ENCODE measurements at regions not wholly inside any gene's neighbourhood (a gene's known extent, or its start where the extent isn't known, plus 50 kb on each side); places are given as distances from the start of the nearest gene placed in this dataset.

GRCh38 chr14:106222731-106223130 lies 696.3 kb downstream of the TMEM121 start:
- Histone ChIP-seq H3K9me3 (ENCODE audit: control insufficient read depth, insufficient read depth, low read length) (no peaks in the 10 kb centered on the region), H3K27me3 (ENCODE audit: control insufficient read depth, low read length) (no peaks in the 10 kb centered on the region), H3K4me2 (ENCODE audit: low read length) (no peak overlapping the region), H3K4me1 (ENCODE audit: control insufficient read depth, low read length) (peaks cover 7% of the 10 kb centered on the region), H3K9me2 (replicated peaks; ENCODE audit: control insufficient read depth, low read length) (no peaks in the 10 kb centered on the region), H4K20me1 (ENCODE audit: control insufficient read depth, insufficient read depth, low read depth, low read length) (no peaks in the 10 kb centered on the region), H3F3A (ENCODE audit: control insufficient read depth, insufficient read depth) (no peaks in the 10 kb centered on the region), H3K4me3 (ENCODE audit: low read length) (no peak overlapping the region), H3K79me2 (ENCODE audit: control insufficient read depth, low read length) (no peaks in the 10 kb centered on the region), H3K27ac (ENCODE audit: low read depth, low read length) (no peak overlapping the region), H3K36me3 (ENCODE audit: control insufficient read depth, low read length) (no peaks in the 10 kb centered on the region)
- no peak for TF ChIP-seq EZH2phosphoT487 (IDR thresholded peaks at IDR 0.05; ENCODE audit: borderline replicate concordance, low read length)
- TF ChIP-seq, protein P1, sequence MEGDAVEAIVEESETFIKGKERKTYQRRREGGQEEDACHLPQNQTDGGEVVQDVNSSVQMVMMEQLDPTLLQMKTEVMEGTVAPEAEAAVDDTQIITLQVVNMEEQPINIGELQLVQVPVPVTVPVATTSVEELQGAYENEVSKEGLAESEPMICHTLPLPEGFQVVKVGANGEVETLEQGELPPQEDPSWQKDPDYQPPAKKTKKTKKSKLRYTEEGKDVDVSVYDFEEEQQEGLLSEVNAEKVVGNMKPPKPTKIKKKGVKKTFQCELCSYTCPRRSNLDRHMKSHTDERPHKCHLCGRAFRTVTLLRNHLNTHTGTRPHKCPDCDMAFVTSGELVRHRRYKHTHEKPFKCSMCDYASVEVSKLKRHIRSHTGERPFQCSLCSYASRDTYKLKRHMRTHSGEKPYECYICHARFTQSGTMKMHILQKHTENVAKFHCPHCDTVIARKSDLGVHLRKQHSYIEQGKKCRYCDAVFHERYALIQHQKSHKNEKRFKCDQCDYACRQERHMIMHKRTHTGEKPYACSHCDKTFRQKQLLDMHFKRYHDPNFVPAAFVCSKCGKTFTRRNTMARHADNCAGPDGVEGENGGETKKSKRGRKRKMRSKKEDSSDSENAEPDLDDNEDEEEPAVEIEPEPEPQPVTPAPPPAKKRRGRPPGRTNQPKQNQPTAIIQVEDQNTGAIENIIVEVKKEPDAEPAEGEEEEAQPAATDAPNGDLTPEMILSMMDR (IDR thresholded peaks at IDR 0.05; ENCODE audit: low read depth, low read length, poor library complexity, severe bottlenecking): no peak

- H3K4me1 ChIP-seq (ENCODE audit: control insufficient read depth, low read length): peaks cover 11% of the 10 kb centered on the region
- no peak overlapping the region for H3K4me3 ChIP-seq (ENCODE audit: low read length)
- H3K36me3 ChIP-seq (ENCODE audit: control insufficient read depth, low read length): no peaks in the 10 kb centered on the region
- no peaks in the 10 kb centered on the region for H3K9me2 ChIP-seq (replicated peaks; ENCODE audit: control insufficient read depth, low read length)
- no peak overlapping the region for H3K4me2 ChIP-seq (ENCODE audit: low read length)
- H3K9me3 ChIP-seq (ENCODE audit: control insufficient read depth, insufficient read depth, low read length): no peaks in the 10 kb centered on the region
- H3K79me2 ChIP-seq (ENCODE audit: control insufficient read depth, low read length): no peaks in the 10 kb centered on the region
- H3K27me3 ChIP-seq (ENCODE audit: control insufficient read depth, low read length): no peaks in the 10 kb centered on the region
- no peaks in the 10 kb centered on the region for H3F3A ChIP-seq (ENCODE audit: control insufficient read depth, insufficient read depth)
- no peaks in the 10 kb centered on the region for H4K20me1 ChIP-seq (ENCODE audit: control insufficient read depth, insufficient read depth, low read depth, low read length)
- H3K27ac ChIP-seq (ENCODE audit: low read depth, low read length): no peak overlapping the region
- TF ChIP-seq EZH2phosphoT487 (IDR thresholded peaks at IDR 0.05; ENCODE audit: borderline replicate concordance, low read length): no peak
- TF ChIP-seq, protein P1 (IDR thresholded peaks at IDR 0.05; ENCODE audit: low read depth, low read length, poor library complexity, severe bottlenecking): no peak
Measured at GRCh38 chr14:106227793-106228192, 701.4 kb downstream of the TMEM121 start.

- no peaks in the 10 kb centered on the region for H3F3A ChIP-seq (ENCODE audit: control insufficient read depth, insufficient read depth)
- no peak for TF ChIP-seq EZH2phosphoT487 (IDR thresholded peaks at IDR 0.05; ENCODE audit: borderline replicate concordance, low read length)
- TF ChIP-seq, protein P1 (IDR thresholded peaks at IDR 0.05; ENCODE audit: low read depth, low read length, poor library complexity, severe bottlenecking): no peak
- no peaks in the 10 kb centered on the region for H3K9me3 ChIP-seq (ENCODE audit: control insufficient read depth, insufficient read depth, low read length)
- no peak overlapping the region for H3K4me3 ChIP-seq (ENCODE audit: low read length)
- no peaks in the 10 kb centered on the region for H3K36me3 ChIP-seq (ENCODE audit: control insufficient read depth, low read length)
- H3K4me1 ChIP-seq (ENCODE audit: control insufficient read depth, low read length): peaks cover 19% of the 10 kb centered on the region
- no peaks in the 10 kb centered on the region for H4K20me1 ChIP-seq (ENCODE audit: control insufficient read depth, insufficient read depth, low read depth, low read length)
- H3K27ac ChIP-seq (ENCODE audit: low read depth, low read length): no peak overlapping the region
- no peaks in the 10 kb centered on the region for H3K9me2 ChIP-seq (replicated peaks; ENCODE audit: control insufficient read depth, low read length)
- no peaks in the 10 kb centered on the region for H3K27me3 ChIP-seq (ENCODE audit: control insufficient read depth, low read length)
- H3K79me2 ChIP-seq (ENCODE audit: control insufficient read depth, low read length): no peaks in the 10 kb centered on the region
- no peak overlapping the region for H3K4me2 ChIP-seq (ENCODE audit: low read length)
Measured at GRCh38 chr14:106228541-106229158, 702.3 kb downstream of the TMEM121 start.

Measured in DOHH2 (cell line).